Cardiac muscle cell (in vitro differentiated cells and primary cell): ENCODE measurements at regions not wholly inside any gene's neighbourhood (a gene's known extent, or its start where the extent isn't known, plus 50 kb on each side); places are given as distances from the start of the nearest gene placed in this dataset.

Experiments
- DNase-seq, 2 donors: peaks; one replicate each; pipeline versions ENCODE4 v3.0.0 to v3.0.0-alpha.2; 2010 to 2017; ENCODE audit warnings: low read depth in 1 of 2, low spot score in 1 of 2
- H3K27ac ChIP-seq: fragments of 200-600 bp; sonication (generic); 2 replicates; pipeline ENCODE4 v1.5.1; 2016
- H3K27me3 ChIP-seq: fragments of 200-600 bp; sonication (generic); 2 replicates; pipeline ENCODE4 v1.6.0; 2016; ENCODE audit warnings: control low read depth
- H3K36me3 ChIP-seq: fragments of 200-600 bp; sonication (generic); 2 replicates; pipeline ENCODE4 v1.5.1; 2016; ENCODE audit warnings: control low read depth
- H3K4me1 ChIP-seq: fragments of 200-600 bp; sonication (generic); 2 replicates; pipeline ENCODE4 v1.8.1; 2017; ENCODE audit warnings: low read depth, mild to moderate bottlenecking, mixed run types
- H3K4me3 ChIP-seq: fragments of 200-600 bp; sonication (generic); 2 replicates; pipeline ENCODE4 v1.5.1; 2016; ENCODE audit warnings: mild to moderate bottlenecking
- H3K9me3 ChIP-seq: fragments of 200-600 bp; sonication (generic); 2 replicates; pipeline ENCODE4 v1.5.1; 2017; ENCODE audit warnings: low read depth, mild to moderate bottlenecking, control low read depth
- CTCF ChIP-seq: IDR thresholded peaks from 2 replicates; pipeline ENCODE4 v1.5.1; 2012; ENCODE audit warnings: low read depth, mild to moderate bottlenecking, low read length

GRCh38 chr12:124411281-124411878 lies 116.5 kb downstream of the RFLNA start:
- peak in 1 of 2 donors; percentile 95 for DNase-seq
- TF ChIP-seq CTCF, result no peak
- Histone ChIP-seq H3K4me1 (peaks cover 11% of the 10 kb centered on the region), H3K36me3 (no peaks in the 10 kb centered on the region), H3K4me3 (no peak overlapping the region), H3K9me3 (no peaks in the 10 kb centered on the region), H3K27me3 (no peaks in the 10 kb centered on the region), H3K27ac (peak overlapping the region; percentile 89)

GRCh38 chr12:124410354-124411175 lies 115.7 kb downstream of the RFLNA start:
- Histone ChIP-seq H3K36me3 (no peaks in the 10 kb centered on the region), H3K4me1 (peaks cover 11% of the 10 kb centered on the region), H3K27ac (peak overlapping the region; percentile 89), H3K4me3 (no peak overlapping the region), H3K9me3 (no peaks in the 10 kb centered on the region), H3K27me3 (no peaks in the 10 kb centered on the region)
- peak in 1 of 2 donors; percentile 55 for DNase-seq
- TF ChIP-seq CTCF, result no peak

DNA sequence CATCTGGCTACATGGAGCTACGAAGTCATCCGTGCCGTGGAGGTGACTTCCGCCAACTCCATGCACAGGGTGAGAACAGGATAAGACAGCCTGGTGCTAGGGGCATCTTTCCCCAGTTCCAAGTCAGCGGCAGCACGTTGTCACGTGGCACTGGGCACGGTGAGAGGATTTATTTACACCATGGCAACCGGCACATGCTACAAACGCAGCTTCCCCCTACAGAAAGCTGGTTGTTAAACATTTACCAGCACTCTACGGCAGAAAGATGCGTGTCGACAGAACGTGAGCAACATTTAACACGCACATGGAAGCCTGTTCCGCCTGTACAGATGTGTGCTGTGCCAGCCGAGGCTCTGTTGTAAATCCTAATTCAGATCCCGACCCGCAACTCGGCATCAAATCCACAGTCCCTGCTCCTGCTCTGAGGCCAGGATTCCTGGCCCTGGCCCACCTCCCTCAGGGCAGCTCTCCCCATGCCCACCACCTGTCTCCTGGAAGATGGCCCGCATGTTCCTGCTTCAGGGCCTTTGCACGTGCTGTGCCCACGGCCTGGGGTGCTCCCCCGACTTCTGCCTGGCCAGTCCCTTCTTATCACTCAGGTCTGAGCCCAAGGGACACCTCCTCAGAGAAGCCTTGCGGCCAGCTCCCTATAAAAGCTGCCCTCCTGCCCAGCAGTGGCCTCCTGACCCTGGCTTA lies 114.1 kb downstream of the RFLNA start:
- H3K36me3 ChIP-seq, result no peaks in the 10 kb centered on the region
- no peak for DNase-seq
- peak overlapping the region; percentile 89 for H3K27ac ChIP-seq
- H3K4me3 ChIP-seq, result no peak overlapping the region
- no peaks in the 10 kb centered on the region for H3K9me3 ChIP-seq
- peaks cover 11% of the 10 kb centered on the region for H3K4me1 ChIP-seq
- no peak for TF ChIP-seq CTCF
- no peaks in the 10 kb centered on the region for H3K27me3 ChIP-seq

DNA sequence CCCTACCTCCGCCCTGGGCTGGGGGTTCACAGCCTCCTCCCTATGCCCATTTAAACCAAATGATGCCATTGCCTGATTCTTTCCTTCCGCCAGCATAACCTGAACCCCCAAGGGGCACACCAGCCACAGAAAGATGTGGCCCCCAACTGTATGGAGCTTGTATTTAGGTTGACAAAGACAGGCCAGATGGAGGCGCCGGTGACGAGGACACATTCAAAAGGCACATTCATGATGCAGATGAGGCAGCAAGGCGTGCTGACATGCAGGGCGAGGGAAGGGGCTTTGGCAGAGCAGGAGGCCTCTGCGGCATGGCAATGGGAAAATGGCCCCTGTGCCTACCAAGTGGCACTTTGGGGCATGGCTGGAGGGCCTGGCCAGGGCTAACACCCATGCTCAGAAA lies 112.2 kb downstream of the RFLNA start:
- no peaks in the 10 kb centered on the region for H3K27me3 ChIP-seq
- no peak for TF ChIP-seq CTCF
- DNase-seq, result no peak
- H3K27ac ChIP-seq, result no peak overlapping the region
- H3K4me1 ChIP-seq, result peaks cover 11% of the 10 kb centered on the region
- no peaks in the 10 kb centered on the region for H3K9me3 ChIP-seq
- no peaks in the 10 kb centered on the region for H3K36me3 ChIP-seq
- H3K4me3 ChIP-seq, result no peak overlapping the region

DNA sequence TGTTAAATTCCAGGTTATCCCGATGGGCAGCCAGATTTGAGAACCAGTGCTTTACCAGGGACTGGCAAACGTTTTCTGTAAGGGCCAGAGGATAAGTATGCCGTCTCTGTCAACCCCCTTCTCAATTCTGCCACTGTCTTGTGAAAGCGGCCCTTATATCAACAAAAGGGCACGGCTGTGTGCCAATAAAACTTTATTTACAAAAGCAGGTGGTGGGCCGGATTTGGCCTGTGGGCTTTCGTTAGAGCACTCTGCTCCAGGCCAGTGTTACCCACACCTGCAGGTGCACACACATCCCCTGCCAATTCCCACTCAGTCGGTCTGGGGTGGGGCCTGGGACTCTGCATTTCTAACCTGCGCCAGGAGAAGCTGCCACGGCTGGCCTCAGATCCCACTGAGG lies 111.2 kb downstream of the RFLNA start:
- no peaks in the 10 kb centered on the region for H3K27me3 ChIP-seq
- no peak for DNase-seq
- no peak for TF ChIP-seq CTCF
- H3K36me3 ChIP-seq, result peaks cover 3% of the 10 kb centered on the region
- H3K9me3 ChIP-seq, result no peaks in the 10 kb centered on the region
- H3K4me3 ChIP-seq, result no peak overlapping the region
- H3K4me1 ChIP-seq, result peaks cover 10% of the 10 kb centered on the region
- H3K27ac ChIP-seq, result no peak overlapping the region
